GM19468 (cell line): ENCODE measurements at regions not wholly inside any gene's neighbourhood (a gene's known extent, or its start where the extent isn't known, plus 50 kb on each side); places are given as distances from the start of the nearest gene placed in this dataset.
"Not testable (repeated sequence)": the region's sequence is repeated elsewhere in the genome, so short reads cannot be mapped to it uniquely, and the experiment has no call there.

Source experiments
- ATAC-seq: cut with Tn5 transposase; IDR thresholded peaks from one replicate; pipeline ENCODE4 v1.9.1; 2021; ENCODE audit warnings: mild to moderate bottlenecking, moderate library complexity, moderate number of reproducible peaks; ENCODE audit not compliant: unreplicated experiment; ENCODE audit errors: extremely low read depth

GRCh38 chr14:52124791-52125684 is 56.2 kb upstream of the NID2 start:
- ATAC-seq = no peak

- ATAC-seq = not testable (repeated sequence)
Observed at GRCh38 chr14:52122163-52122562, 53.3 kb upstream of the NID2 start.

- ATAC-seq = no peak
Observed at GRCh38 chr14:52121441-52121840, 52.6 kb upstream of the NID2 start.

- ATAC-seq = no peak
Observed at GRCh38 chr14:52119030-52119429, 50.2 kb upstream of the NID2 start.
